HL-60 (cell line): ENCODE measurements at regions not wholly inside any gene's neighbourhood (a gene's known extent, or its start where the extent isn't known, plus 50 kb on each side); places are given as distances from the start of the nearest gene placed in this dataset.
A peak's percentile ranks its signal among the peaks of the same experiment; 100 is the strongest.
"Not testable (repeated sequence)": the region's sequence is repeated elsewhere in the genome, so short reads cannot be mapped to it uniquely, and the experiment has no call there.

Source experiments
- DNase-seq, 2 experiments: peaks; one replicate each; pipeline ENCODE4 v3.0.0-alpha.2; 2010 to 2020; ENCODE audit warnings: low read depth in 1 of 2, low spot score in 1 of 2
- H3K27ac ChIP-seq: fragments of 250-450 bp; sonication (Bioruptor Pico); replicated peaks from 2 replicates; pipeline ENCODE4 v1.5.1; 2020; ENCODE audit warnings: mild to moderate bottlenecking, moderate library complexity
- H3K27me3 ChIP-seq: fragments of 250-450 bp; sonication (Bioruptor Pico); 2 replicates; pipeline ENCODE4 v1.5.1; 2021; ENCODE audit warnings: mild to moderate bottlenecking, moderate library complexity; ENCODE audit not compliant: insufficient read depth, poor library complexity, severe bottlenecking
- H3K4me3 ChIP-seq: replicated peaks from 2 replicates; pipeline ENCODE4 v1.5.1; 2011; ENCODE audit warnings: mild to moderate bottlenecking, control low read depth, low read length; ENCODE audit not compliant: insufficient read depth
- GABPA ChIP-seq: IDR thresholded peaks from 2 replicates; pipeline ENCODE4 v1.6.1; 2012; ENCODE audit warnings: low read depth
- POLR2AphosphoS5 ChIP-seq: IDR thresholded peaks from 2 replicates; pipeline ENCODE4 v1.6.1; 2012; ENCODE audit warnings: low read depth
- SPI1 ChIP-seq: IDR thresholded peaks from 2 replicates; pipeline ENCODE4 v1.6.1; 2012; ENCODE audit warnings: low read depth, mild to moderate bottlenecking, borderline replicate concordance
- TF ChIP-seq, protein P1 (sequence below): IDR thresholded peaks from one replicate; pipeline ENCODE4 v1.5.1; 2011; ENCODE audit warnings: low read length, control low read depth, inconsistent platforms; ENCODE audit not compliant: insufficient read depth
- TF ChIP-seq, protein P2 (sequence below): IDR thresholded peaks from 2 replicates; pipeline ENCODE4 v1.6.1; 2012; ENCODE audit warnings: low read depth; ENCODE audit not compliant: insufficient replicate concordance

- TF ChIP-seq, protein P1, sequence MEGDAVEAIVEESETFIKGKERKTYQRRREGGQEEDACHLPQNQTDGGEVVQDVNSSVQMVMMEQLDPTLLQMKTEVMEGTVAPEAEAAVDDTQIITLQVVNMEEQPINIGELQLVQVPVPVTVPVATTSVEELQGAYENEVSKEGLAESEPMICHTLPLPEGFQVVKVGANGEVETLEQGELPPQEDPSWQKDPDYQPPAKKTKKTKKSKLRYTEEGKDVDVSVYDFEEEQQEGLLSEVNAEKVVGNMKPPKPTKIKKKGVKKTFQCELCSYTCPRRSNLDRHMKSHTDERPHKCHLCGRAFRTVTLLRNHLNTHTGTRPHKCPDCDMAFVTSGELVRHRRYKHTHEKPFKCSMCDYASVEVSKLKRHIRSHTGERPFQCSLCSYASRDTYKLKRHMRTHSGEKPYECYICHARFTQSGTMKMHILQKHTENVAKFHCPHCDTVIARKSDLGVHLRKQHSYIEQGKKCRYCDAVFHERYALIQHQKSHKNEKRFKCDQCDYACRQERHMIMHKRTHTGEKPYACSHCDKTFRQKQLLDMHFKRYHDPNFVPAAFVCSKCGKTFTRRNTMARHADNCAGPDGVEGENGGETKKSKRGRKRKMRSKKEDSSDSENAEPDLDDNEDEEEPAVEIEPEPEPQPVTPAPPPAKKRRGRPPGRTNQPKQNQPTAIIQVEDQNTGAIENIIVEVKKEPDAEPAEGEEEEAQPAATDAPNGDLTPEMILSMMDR = no peak
- peak; percentile 88 for TF ChIP-seq SPI1
Measured at GRCh38 chr12:59484575-59484974, 111.3 kb upstream of the SLC16A7 start.

GRCh38 chr12:59474236-59474635 lies 121.6 kb upstream of the SLC16A7 start:
- DNase-seq = peak in 1 of 2 experiments; percentile 21
- not testable (repeated sequence) for H3K4me3 ChIP-seq, H3K27ac ChIP-seq, H3K27me3 ChIP-seq

More at GRCh38 chr12:59484575-59484974, 111.3 kb upstream of the SLC16A7 start:
- Histone ChIP-seq H3K27ac (no peak overlapping the region), H3K27me3 (no peaks in the 10 kb centered on the region), H3K4me3 (no peak overlapping the region)
- no peak for DNase-seq

DNA sequence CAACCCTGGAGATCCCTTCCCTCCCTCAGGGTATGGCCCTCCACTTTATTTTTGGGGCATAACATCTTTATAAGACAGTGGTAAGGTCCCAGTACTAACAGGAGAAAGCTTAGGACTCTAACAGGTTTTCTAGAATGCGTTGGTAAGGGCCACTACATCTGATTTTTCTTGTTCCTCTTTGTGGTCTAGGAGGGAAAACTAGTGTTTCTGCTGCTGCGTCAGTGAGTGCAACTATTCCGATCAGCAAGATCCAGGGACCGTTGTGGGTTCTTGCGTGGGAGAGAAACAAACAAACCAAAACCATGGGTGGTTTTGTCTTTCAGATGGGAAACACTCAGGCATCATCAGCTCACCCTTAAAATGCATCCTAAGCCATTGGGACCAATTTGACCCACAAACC lies 123.6 kb upstream of the SLC16A7 start:
- Histone ChIP-seq H3K4me3 (no peak overlapping the region), H3K27ac (no peak overlapping the region), H3K27me3 (no peaks in the 10 kb centered on the region)
- peak; percentile 26 to 79 for DNase-seq
- TF ChIP-seq, protein P1 = no peak
- TF ChIP-seq POLR2AphosphoS5 = peak; percentile 58; the same call in 1 of the 2 replicates
- TF ChIP-seq SPI1 = peak; percentile 40; the same call in 1 of the 2 replicates

- TF ChIP-seq, protein P2, sequence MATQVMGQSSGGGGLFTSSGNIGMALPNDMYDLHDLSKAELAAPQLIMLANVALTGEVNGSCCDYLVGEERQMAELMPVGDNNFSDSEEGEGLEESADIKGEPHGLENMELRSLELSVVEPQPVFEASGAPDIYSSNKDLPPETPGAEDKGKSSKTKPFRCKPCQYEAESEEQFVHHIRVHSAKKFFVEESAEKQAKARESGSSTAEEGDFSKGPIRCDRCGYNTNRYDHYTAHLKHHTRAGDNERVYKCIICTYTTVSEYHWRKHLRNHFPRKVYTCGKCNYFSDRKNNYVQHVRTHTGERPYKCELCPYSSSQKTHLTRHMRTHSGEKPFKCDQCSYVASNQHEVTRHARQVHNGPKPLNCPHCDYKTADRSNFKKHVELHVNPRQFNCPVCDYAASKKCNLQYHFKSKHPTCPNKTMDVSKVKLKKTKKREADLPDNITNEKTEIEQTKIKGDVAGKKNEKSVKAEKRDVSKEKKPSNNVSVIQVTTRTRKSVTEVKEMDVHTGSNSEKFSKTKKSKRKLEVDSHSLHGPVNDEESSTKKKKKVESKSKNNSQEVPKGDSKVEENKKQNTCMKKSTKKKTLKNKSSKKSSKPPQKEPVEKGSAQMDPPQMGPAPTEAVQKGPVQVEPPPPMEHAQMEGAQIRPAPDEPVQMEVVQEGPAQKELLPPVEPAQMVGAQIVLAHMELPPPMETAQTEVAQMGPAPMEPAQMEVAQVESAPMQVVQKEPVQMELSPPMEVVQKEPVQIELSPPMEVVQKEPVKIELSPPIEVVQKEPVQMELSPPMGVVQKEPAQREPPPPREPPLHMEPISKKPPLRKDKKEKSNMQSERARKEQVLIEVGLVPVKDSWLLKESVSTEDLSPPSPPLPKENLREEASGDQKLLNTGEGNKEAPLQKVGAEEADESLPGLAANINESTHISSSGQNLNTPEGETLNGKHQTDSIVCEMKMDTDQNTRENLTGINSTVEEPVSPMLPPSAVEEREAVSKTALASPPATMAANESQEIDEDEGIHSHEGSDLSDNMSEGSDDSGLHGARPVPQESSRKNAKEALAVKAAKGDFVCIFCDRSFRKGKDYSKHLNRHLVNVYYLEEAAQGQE = no peak
- TF ChIP-seq SPI1 = no peak
- no peak for TF ChIP-seq GABPA
- TF ChIP-seq, protein P1 = no peak
- TF ChIP-seq POLR2AphosphoS5 = no peak
- no peak for DNase-seq
- H3K27ac ChIP-seq = no peak overlapping the region
- H3K4me3 ChIP-seq = no peak overlapping the region
- no peaks in the 10 kb centered on the region for H3K27me3 ChIP-seq
Measured at GRCh38 chr12:59459966-59460660, 135.7 kb upstream of the SLC16A7 start.

GRCh38 chr12:59453475-59453874 lies 142.4 kb upstream of the SLC16A7 start:
- Histone ChIP-seq H3K4me3 (no peak overlapping the region), H3K27ac (no peak overlapping the region), H3K27me3 (no peaks in the 10 kb centered on the region)
- TF ChIP-seq POLR2AphosphoS5 = no peak
- no peak for TF ChIP-seq SPI1
- TF ChIP-seq, protein P2 = no peak
- no peak for DNase-seq
